NCI-H2081 treated with DMSO at 0.1 percent for 48 hours (cell line): ENCODE measurements at regions not wholly inside any gene's neighbourhood (a gene's known extent, or its start where the extent isn't known, plus 50 kb on each side); places are given as distances from the start of the nearest gene placed in this dataset.

Experiments
- DNase-seq: peaks from one replicate; lab custom pipeline; 2025; lab: John Stamatoyannopoulos, UW

- no peak for DNase-seq
These were observed 312.5 kb upstream of the PKN2 start for GRCh38 chr1:88371436-88372023.

- DNase-seq = no peak
These were observed 308.1 kb upstream of the PKN2 start for GRCh38 chr1:88375977-88376376.

- DNase-seq = no peak
These were observed 307.7 kb upstream of the PKN2 start for GRCh38 chr1:88376421-88376820.

GRCh38 chr1:88378560-88378959, 305.5 kb upstream of the PKN2 start:
- DNase-seq = no peak

GRCh38 chr1:88394958-88395357, 289.1 kb upstream of the PKN2 start:
- DNase-seq = no peak

- DNase-seq = no peak
These were observed 285.7 kb upstream of the PKN2 start for GRCh38 chr1:88398338-88398737.

GRCh38 chr1:88399690-88400089, 284.4 kb upstream of the PKN2 start:
- no peak for DNase-seq

GRCh38 chr1:88401313-88401712, 282.8 kb upstream of the PKN2 start:
- DNase-seq = no peak

GRCh38 chr1:88404582-88404981, 279.5 kb upstream of the PKN2 start:
- no peak for DNase-seq

- DNase-seq = no peak
These were observed 276.8 kb upstream of the PKN2 start for GRCh38 chr1:88407248-88407647.

- DNase-seq = no peak
These were observed 262.1 kb upstream of the PKN2 start for GRCh38 chr1:88421997-88422396.

- no peak for DNase-seq
These were observed 250.5 kb upstream of the PKN2 start for GRCh38 chr1:88433556-88433955.

GRCh38 chr1:88434836-88435235, 249.2 kb upstream of the PKN2 start:
- DNase-seq = no peak

GRCh38 chr1:88441022-88441421, 243.1 kb upstream of the PKN2 start:
- no peak for DNase-seq

GRCh38 chr1:88451856-88452255, 232.2 kb upstream of the PKN2 start:
- no peak for DNase-seq

- no peak for DNase-seq
These were observed 230.8 kb upstream of the PKN2 start for GRCh38 chr1:88453295-88453694.

GRCh38 chr1:88454781-88455180, 229.3 kb upstream of the PKN2 start:
- no peak for DNase-seq

GRCh38 chr1:88455621-88456256, 228.3 kb upstream of the PKN2 start:
- DNase-seq = no peak

- no peak for DNase-seq
These were observed 226.9 kb upstream of the PKN2 start for GRCh38 chr1:88457197-88457596.

- no peak for DNase-seq
These were observed 223.1 kb upstream of the PKN2 start for GRCh38 chr1:88461007-88461406.

GRCh38 chr1:88462096-88462487, 222.0 kb upstream of the PKN2 start:
- no peak for DNase-seq

GRCh38 chr1:88462488-88463261, 221.4 kb upstream of the PKN2 start:
- no peak for DNase-seq

GRCh38 chr1:88463401-88463985, 220.6 kb upstream of the PKN2 start:
- DNase-seq = no peak
